GM12892 (cell line): ENCODE measurements at regions not wholly inside any gene's neighbourhood (a gene's known extent, or its start where the extent isn't known, plus 50 kb on each side); places are given as distances from the start of the nearest gene placed in this dataset.

Experiments
- POLR2A ChIP-seq: IDR thresholded peaks from 2 replicates; pipeline ENCODE4 v1.6.1; 2011; ENCODE audit warnings: low read depth, low read length, control low read depth
- POLR2AphosphoS5 ChIP-seq: IDR thresholded peaks from 2 replicates; pipeline ENCODE4 v1.6.1; 2011; ENCODE audit warnings: low read depth, low read length, control low read depth
- TAF1 ChIP-seq: IDR thresholded peaks from 2 replicates; pipeline ENCODE4 v1.6.1; 2011; ENCODE audit warnings: low read depth, mild to moderate bottlenecking, control low read depth, low read length, borderline replicate concordance

DNA sequence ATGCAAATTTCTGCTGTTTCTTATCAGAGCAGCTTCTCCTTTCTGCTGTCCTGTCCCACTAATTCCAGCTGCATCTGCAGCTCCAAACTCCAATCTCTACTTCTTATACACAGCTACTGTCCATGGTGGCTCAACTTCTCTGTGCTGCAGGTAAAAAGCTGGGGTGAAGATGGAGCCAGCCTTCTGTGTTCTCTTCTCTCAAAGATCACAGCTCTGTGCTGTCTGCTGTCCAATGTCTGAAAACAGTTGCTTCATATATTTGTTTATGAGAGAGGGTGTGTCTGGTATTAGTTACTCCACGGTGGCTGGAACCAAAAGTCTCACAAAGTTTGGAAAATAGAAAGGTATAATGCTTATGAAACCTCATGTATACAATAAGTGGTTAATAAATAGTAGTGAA lies 445.8 kb upstream of the TBX3 start:
- no peak for TF ChIP-seq POLR2A
- TF ChIP-seq POLR2AphosphoS5 = no peak
- no peak for TF ChIP-seq TAF1
